ENCODE measurements at regions not wholly inside any gene's neighbourhood (a gene's known extent, or its start where the extent isn't known, plus 50 kb on each side); places are given as distances from the start of the nearest gene placed in this dataset.

GRCh38 chr5:109550077-109550476, 139.7 kb upstream of the MAN2A1 start:
- no peak for TF ChIP-seq POLR2A (IDR thresholded peaks at IDR 0.05)
- no peak for TF ChIP-seq CTCF (IDR thresholded peaks at IDR 0.05)
- TF ChIP-seq POLR2AphosphoS5 (IDR thresholded peaks at IDR 0.05) = no peak
